NCI-H2227 (cell line): ENCODE measurements at regions not wholly inside any gene's neighbourhood (a gene's known extent, or its start where the extent isn't known, plus 50 kb on each side); places are given as distances from the start of the nearest gene placed in this dataset.
"Not testable (repeated sequence)": the region's sequence is repeated elsewhere in the genome, so short reads cannot be mapped to it uniquely, and the experiment has no call there.

Source experiments
- DNase-seq: peaks from one replicate; lab custom pipeline; 2025; ENCODE audit not compliant: unreplicated experiment; lab: John Stamatoyannopoulos, UW

DNA sequence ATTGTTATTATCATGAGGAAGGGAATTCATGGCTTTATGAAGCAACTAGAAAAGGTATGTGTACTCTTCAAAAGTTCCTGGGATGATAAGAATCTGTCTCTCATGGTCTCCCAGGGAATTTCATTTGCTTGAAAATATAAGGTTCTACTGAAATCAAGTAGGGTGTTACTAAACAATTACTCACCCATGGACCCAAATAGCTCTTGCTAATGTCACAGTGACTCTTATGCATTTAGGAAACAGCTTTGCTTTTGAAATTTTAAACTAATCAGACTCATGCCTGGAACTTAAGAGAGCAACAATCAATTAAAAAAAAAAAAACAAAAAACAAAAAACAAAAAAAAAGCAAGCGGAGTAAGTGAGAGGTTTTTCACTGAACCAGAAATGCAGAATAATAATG is 1546.3 kb upstream of the TENM4 start:
- no peak for DNase-seq

DNA sequence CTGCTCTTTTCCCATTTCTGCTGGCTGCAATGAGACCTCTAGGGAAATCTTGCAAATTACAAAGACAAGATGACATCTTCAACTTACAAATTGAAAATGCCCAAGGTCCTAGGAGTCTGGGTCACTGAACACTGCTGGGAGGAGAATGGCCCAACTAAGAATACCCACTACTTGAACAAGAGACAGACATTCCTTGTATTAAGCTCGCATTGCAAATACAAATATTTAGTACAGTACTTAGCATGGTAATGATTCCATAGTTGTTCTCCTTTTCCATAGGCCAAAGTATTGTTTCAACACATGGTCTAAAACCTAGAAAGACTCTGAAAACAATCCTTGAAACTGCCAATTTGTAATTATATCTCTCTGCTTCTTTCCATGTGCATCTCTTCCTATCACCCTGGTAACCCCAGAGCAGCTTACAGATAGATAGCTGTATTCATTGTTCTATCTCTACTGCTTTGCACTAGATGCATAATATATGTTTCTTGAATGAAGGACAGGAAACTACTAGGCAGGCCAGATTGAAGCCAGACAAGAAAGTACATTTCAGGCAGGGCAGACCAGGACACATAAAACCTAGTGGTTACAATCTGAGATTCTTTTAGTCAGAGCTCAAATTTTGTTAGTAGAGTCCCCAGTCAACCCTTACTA is 1545.7 kb upstream of the TENM4 start:
- no peak for DNase-seq

DNA sequence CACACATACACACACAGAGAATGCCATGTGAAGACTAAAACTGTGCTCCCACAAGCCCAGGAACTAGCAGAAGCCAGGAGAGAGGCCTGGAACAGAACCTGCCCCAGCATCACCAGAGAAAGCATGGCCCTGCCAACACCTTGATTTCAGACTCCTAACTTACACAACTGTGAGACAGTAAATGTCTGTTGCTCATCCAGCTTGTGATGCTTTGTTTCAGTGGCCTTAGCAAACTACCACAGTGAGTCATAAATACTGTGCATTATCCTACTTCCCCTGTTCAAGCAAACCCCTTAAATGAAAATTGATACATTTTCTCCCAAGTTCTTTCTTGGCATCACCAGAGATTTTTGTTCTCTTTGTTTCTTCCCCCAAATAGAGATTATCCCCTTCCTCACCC is 1539.4 kb upstream of the TENM4 start:
- DNase-seq: no peak

DNA sequence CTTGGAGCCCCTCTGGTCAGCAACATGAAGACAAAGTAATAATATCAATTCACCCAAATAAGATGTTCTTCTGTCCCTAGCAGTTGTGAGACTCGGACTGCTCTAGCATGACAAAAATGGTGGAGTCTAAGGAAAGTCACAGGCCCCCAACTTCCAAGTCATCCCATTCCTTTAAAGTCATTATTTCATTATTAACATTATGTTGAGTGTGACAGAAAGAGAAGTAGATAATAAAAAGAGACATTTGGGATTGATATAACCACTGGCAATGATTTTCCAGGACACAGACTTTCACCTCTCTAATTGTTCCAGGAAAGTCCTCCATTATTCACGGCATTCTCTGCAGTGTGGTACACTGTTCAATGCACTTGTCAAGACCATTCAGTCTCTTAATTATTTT is 1533.0 kb upstream of the TENM4 start:
- no peak for DNase-seq

DNA sequence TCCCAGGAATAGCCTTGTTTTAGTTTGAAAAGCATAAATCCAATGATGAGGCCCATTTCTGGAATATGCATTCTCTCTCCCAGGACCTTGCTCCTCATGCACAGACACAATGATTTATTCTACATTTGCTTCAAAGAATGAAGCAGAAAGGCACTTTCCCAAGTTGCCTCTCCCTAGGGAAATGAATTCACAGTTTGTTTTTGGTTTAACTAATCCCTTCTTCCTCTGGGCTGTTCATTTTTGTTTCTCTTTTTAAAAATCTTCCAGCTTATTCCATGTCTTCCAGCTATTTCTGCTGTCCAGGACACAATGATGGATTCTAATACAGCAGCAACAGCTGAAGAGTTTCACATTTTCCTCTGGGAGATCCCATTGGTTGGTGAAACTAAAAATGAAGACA is 1529.2 kb upstream of the TENM4 start:
- no peak for DNase-seq

DNA sequence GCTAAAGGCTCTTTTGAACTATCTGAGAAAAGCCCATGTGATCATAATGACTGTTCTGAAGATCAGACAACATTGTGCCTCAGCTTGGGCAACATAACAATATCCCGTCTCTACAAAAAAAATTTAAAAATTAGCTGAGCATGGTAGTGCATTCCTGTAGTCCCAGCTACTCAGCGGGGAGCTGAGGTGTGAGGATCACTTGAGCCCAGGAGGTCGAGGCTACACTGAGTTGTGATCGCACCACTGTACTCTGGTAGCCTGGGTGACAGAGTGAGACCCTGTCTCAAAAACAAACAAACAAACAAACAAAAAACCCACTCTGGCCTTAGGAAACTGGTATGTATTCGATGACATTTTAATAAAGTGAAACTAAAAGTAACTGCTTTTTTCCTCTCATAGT is 1526.8 kb upstream of the TENM4 start:
- no peak for DNase-seq

DNA sequence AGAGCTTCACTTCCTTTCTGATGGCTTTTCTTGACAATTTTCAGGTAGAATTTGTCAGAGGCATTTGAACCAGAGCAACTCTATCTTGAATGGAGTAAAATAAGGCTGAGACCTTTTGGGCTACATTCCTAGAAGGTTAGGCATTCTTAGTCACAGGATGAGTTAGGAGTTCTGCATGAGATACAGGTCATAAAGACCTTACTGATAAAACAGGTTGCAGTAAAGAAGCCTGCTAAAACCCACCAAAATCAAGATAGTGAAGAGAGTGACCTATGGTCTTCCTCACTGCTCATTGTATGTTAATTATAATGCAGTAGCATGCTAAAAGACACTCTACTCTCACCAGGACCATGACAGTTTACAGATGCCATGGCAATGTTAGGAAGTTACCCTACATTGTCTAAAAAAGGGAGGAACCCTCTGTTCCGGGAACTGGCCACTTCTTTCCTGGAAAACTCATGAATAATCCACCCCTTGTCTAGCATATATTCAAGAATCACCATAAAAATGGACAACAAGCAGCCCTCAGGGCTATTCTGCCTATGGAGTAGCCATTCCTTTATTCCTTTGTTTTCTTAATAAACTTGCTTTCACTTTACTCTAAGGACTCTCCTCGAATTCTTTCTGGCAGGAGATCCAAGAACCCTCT is 1519.7 kb upstream of the TENM4 start:
- no peak for DNase-seq

DNA sequence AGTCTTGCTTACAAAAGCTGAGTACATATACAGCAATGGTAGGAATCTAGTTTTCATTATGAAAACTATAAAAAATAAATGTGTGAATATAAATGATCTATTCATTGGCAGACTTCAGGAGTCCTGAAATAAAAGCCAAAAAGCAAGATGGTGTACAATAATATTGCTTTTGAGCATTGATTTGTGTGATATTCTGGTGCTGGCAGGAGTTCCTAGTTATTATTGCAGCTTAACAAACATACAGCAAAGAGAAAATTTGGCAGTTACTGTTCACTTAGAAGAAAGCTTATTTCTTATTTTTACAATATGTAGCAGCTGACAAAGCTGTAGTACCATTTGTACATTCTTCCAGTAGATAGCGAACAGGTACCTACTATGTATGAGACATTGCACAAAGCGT is 1518.9 kb upstream of the TENM4 start:
- no peak for DNase-seq

DNA sequence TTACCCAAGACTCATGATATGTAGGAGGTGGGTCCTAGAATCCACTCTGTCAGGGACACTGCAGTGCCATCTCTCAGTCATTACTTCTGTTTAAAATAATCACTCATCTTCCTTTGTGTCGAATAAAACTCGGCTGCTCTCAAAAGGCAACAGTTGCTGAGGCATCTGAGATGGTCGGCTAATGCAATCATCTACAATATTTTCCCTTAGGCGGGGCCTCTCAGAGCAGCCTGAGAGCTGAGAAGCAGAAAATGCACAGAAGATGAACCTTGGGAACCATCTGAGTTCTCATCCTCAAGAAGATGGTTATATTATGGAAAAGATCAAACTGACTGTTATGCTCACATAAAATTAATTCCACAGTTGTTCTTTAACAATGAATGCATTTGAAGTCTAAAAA is 1518.2 kb upstream of the TENM4 start:
- no peak for DNase-seq

DNA sequence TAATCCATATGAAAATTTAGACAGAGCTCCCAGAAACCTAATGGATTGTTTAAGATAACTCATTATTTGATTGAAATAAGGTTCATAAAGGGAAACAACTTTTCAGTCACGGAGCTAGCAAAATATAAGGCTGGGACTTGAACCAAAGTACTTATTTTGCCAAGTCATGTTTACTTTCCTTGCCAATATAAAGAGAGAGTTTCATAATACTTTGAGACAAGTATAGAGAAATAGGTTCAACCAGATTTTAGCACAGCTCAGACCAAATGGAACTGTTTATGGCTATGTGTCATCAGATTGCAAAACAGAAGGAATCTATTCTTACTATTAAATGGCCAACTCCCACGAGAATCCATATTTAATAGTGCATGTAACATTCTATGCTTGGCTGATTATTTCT is 1517.5 kb upstream of the TENM4 start:
- DNase-seq: no peak

DNA sequence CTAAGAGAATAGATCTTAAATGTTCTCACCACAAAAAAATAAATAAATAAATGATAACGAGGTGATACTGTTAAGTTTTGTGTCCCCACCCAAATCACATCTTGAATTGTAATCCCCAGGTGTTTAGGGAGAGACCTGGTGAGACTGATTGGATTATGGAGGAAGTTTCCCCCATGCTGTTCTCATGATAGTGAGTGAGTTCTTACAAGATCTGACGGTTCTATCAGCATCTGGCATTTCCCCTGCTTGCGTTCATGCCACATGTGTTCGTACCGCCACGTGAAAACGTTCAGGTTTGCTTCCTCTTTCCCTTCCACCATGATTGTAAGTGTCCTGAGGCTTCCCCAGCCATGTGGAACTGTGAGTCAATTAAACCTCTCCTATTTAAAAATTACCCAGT is 1514.8 kb upstream of the TENM4 start:
- no peak for DNase-seq

DNA sequence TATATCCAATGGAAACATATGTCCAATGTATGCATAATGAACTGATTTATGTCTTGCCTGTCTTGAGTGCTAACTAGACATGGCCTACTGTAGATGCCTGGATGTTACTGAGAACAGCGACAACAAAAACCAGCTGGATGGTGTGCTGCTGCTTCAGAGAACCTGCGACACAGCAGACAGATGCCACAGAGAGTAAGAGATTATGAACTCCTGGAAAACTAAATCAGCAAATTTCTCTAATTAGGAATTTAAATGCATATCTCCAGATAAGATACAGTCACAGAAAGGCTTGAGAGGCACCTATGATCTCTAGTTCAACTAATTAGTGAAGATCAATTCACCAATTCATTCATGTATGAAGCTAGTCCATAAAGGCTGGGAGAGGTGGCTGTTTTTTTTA is 1508.0 kb upstream of the TENM4 start:
- no peak for DNase-seq

DNA sequence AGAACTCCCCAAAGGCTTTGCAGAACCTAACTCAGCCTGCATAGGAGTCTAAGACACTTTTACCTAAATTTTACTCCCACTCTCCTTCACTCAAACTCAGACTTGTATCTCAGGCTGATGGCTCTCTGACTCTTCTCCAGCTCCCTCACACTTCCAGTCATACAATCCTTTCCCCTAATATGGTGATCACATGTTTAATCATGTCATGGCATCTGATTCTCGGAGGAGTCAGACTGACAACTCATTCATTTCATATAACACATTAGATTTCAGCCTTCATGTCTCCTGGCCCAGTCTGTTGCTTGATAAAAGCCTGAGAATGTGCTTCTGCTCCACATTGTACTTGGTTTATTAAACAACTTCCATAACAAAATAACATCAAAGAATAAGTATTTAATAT is 1503.9 kb upstream of the TENM4 start:
- DNase-seq: no peak

DNA sequence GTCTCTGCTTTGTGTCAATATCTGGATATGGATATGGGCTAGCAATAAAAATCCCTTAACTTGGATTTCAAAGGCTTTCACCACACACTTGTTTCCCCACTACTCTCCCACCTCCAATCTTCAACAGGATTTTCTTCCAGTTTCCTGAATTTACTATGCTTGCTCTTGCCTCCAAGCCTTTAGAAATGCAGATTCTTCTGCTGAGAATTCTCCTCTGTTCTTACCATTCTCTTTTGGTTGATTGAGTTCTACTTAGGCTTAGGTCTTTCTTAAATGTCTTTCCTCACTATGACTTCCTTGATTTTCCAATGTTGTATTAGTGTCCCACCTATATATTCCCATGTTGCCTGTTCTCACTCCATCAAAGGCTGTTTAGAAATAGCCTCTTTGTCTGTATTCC is 1502.4 kb upstream of the TENM4 start:
- DNase-seq: no peak

DNA sequence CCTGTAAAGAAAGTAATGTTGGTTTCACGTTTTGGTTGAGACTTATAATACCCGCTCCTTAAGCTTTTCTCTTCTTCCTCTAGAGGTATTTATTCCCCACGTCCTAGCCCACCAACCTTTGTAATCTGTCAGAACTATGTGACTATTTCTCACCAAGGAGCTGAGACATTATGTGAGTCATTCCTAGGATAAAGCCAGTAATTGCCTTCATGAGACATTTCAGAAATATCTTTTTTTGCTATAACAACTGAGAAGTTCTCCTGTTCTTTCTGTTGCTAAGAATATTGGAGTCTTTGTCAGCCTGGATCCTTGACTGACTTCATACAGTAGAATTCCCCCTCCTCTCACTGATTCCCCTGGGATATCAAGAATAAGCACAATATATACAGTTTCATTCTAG is 1497.0 kb upstream of the TENM4 start:
- DNase-seq: no peak

DNA sequence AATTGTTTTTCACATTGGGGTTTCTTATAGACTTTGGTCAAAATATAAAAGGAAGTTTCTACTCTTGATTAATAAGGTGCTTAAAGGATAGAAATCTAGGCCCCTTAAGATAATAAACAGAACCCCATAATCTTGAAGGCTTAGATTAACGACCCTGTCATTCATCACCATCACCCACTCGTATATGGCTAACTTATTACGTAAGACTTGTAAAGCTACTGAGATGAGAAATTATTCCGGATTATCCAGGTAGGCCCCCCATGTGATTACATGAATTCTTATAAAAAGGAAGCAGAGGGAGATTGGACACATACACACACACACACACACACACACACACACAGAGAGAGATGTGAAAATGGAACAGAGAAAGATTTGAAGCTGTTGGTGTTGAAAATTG is 1489.2 kb upstream of the TENM4 start:
- no peak for DNase-seq

DNA sequence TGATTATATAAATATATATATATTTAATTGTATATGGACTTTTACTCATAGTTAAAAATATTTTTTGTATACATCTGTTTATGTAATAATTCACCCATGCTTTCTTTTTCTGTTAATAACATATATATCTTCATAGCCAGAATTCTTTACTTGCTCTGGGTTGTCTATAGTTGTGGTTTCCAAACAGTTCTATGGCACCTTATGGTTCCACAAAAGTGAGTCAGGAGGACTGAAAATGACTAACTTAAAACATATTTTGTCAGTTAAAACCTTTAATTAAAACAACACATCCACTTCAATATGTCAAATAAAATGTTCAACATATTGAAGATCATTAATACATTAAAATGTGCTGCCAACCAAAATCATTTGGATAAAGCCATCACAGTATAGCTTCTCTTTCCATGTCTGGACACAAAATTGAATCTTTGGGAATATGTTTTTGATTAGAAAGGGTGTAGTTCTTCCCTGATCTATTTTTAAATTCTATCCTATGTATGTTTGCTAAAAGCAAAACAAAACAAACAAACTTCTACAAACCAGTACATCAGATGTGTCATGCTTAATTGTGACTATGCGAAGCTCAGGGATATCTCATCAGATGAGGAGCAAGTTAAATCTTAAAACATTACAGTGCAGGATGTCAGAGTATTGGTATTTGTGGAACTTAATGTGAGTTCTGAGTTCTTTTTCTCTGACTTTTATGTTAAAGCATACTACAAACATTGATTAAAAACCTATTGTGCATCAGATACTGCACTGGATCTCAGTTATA is 1488.4 kb upstream of the TENM4 start:
- no peak for DNase-seq

DNA sequence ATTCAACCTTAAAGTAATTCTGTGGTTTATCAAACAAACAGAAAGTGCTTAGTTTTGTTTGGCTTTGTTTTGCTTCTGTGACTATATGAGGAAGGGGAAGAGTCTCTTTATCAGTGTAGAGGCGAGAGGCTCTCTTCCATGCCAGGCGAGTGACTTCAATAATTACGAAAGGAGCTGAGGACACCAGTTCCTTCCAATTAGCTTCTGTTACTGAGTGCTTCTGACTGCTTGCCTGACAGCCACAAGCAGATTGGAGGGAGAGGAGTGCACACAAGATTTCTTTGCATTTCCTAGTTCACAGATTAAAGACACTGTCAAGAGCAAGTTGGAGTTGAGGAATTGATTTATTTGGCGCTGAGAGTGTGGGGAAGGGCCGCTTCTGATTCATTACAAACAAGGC is 1484.5 kb upstream of the TENM4 start:
- no peak for DNase-seq

DNA sequence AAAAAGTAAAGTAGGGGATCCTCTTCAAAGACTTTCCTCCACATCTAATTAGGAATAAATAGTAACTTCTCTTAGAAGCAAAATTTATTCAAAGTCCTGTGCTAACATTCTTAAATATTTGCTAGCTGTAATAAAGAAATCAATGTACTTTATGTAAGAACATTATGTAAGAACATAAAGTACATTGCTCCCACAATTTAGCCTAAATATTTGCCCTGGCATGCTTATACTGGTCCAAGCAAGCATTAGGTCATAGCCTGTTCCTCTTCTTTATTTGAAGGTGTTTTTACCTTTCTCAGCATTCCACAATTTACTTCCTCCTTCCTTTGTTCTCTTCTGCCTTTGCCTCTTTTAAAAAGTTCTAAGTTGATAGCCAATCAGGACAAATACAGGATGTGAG is 1480.5 kb upstream of the TENM4 start:
- DNase-seq: not testable (repeated sequence)

DNA sequence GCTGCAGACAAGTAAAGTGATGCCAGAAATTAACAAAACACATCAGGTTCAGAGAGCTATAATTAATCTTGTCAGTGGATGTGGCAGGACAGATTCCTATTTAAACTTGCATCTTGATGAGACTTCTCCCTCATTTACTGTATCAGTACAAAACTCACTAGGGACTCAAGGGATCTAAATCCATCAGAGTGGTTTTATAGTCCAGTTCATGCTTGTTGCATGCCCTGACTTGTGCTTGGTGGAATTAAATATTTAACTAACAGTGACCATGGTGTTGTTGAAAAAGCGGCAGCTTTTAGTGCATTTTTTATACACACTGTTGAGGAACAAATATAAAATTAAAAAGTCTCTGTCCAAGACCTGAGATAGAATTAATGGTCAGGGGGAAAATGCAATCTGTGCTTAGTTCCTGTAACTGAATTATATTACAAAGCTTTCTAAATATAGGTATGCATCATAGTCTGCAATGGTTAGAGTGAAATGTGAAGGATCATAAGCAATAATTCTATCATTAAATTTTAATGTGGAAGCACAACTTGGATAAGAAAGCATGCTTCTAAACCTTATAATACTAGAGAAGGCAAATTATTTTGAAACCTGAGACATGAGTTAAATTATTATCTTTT is 1475.5 kb upstream of the TENM4 start:
- DNase-seq: no peak

DNA sequence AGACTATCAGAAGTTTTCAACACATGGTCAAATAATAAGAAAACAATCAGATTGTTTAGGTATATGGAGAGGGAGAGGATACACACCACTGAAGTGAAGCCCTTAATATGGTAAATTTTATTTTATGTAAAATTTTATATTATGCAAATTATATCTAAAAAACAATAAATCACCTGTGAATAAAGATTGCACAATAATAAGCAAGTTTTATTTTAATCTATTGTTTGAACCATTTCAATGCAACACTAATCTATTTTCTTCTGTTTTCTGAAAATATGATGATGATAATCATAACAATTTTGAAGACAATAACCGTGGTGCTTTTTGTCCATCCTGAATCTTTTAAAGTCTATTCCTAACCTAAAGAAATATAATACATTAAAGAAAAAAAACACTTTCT is 1473.5 kb upstream of the TENM4 start:
- no peak for DNase-seq

DNA sequence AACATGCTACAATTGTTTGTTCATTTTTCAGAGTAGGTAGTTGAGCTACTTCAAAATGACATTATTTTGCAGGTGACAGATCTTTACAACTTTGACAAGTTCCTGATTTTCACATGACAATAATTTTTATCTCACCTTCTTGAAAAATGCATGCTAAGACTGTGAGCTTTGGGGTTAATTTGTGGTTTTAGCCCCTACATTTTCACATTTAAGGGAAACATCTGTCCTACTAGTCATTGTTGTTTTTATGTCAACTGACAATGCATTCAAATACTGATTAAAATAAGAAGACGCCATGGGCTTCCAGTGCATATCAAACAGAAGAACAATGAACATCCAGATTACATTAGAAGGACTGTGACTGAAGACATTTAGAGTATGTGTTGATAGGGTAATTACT is 1470.8 kb upstream of the TENM4 start:
- no peak for DNase-seq
